ENCODE measurements at regions not wholly inside any gene's neighbourhood (a gene's known extent, or its start where the extent isn't known, plus 50 kb on each side); places are given as distances from the start of the nearest gene placed in this dataset.

GRCh38 chr2:35082072-35082471 lies 1273.5 kb upstream of the CRIM1 start:
- DNase-seq: no peak

DNA sequence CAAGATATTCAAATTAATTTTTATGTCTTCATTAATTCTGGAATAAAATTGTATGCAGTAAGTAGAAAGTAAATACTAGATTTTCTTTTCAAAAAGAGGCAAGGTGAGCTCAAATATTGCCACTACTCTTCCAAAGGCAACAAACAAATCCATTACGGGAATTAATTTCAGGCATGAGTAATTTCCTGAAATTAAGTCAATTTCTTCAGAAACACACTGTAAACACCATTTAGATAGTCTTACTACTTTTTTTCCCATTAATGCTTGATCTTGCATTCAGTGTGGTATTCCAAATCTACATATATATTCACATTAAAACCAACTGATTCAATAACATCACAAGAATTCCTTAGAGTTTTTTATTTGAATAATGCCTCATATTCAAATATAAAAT lies 1274.0 kb upstream of the CRIM1 start:
- DNase-seq: no peak

- DNase-seq: no peak
Observed at GRCh38 chr2:35081001-35081621, 1274.5 kb upstream of the CRIM1 start.

DNA sequence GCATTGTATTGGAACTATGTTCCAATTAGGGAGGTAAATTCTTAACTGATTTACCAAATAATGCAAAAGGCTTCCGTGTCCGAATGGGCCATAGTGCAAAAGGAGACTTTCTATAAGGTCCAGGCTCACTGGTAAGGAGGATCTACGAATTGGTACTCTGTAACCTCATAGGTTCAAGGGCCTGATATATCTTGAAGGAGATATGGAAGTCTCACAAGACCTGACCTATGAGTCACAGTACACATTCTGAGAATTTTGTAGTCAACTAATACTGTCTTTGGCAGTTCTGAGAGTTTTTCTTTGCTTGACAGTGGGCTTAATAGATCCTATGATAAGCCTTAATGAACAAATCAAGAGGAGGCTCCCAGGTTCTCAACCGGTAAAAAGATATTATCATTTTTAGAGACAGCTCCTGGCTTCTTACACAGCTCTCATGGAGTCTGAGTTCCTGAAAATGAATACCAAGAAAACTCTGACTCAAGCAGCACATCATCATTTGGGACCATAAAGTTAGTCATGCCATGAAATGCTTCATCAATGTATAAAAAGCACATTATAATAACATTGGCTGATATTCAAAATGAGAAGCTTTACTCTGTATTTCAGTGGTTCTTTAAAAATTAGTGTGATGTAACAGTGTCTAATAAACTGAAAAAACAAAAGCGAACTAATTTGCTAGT lies 1275.2 kb upstream of the CRIM1 start:
- no peak for DNase-seq

DNA sequence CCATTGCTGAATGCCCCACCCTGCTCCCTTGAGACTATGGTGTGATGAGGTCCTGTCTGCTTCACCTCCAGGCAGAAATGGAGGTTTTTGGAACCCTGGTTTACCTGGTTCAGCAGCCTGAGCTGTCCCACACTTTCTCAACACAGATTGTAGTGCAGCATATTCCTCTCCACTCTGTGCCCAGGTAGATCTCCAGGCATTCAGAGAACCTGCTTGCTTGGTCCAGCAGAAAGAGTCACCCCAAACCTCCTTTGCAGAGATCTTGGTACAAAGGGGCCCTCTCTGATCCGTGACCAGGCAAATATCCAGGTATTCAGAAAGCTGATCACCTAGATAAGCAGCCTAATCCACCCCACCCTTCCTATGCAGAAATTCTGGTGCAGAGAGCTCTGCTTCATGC lies 1288.2 kb upstream of the CRIM1 start:
- no peak for DNase-seq

GRCh38 chr2:35063836-35064235 lies 1291.7 kb upstream of the CRIM1 start:
- no peak for DNase-seq

DNA sequence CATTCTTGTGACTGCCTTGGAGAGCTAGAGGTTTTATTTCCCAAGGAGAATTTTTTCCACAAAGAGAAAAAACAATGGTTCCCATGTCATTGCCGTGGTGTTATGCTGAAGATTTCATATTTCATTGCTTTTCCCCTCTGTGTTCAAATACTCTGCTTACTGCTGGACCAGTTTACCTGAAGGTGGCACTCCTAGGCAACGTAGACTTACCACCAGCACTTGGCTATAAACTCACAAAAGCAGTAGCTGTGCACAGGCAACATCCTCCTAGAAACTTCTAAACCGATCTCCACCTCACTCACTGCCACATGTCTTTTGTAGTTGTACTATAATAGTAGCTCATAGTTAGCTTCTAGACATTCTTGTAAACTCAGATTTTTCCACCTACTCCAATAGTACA lies 1319.7 kb upstream of the CRIM1 start:
- DNase-seq: no peak

GRCh38 chr2:35033748-35034147 lies 1321.8 kb upstream of the CRIM1 start:
- no peak for DNase-seq

- no peak for DNase-seq
Observed at GRCh38 chr2:35023545-35023944, 1332.0 kb upstream of the CRIM1 start.

DNA sequence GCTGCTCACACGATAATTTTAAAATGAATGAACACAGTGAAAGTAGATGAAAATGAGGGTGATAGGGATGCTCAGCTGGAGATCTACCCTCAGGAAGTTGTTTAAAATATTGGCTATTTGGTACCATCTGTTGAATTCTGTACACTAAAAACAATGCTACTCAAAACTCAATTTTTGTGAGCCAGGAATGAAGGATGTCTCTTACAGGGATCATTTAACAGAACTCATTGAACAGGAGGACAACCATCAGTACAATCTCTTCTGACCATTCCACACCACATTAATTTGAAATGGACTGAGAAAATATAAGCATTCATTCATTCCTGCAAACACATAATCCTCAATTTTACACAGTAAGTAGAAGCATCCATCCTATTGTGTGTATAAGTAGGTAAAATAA lies 1355.1 kb upstream of the CRIM1 start:
- no peak for DNase-seq

- DNase-seq: no peak
Observed at GRCh38 chr2:34998741-34999140, 1356.8 kb upstream of the CRIM1 start.

- DNase-seq: no peak
Observed at GRCh38 chr2:34997779-34998178, 1357.8 kb upstream of the CRIM1 start.

DNA sequence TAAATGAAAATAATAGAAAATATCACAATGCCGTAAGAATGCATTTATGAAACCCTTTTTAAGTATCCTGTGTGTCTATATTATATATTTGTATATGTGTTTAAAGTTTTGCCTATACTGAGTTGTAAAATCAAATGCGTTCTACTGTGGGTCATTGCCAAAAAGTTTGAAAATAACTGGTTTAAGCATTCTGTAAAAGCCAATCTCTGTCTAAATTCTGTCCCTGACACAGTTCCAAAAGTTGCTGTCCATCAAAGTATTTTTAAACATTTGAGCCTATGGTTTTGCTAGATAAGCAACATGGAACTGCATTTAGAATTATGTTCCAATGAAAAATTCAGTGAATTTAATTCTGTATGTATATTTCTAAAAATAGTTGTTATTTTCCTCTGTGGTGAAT lies 1360.4 kb upstream of the CRIM1 start:
- DNase-seq: no peak

DNA sequence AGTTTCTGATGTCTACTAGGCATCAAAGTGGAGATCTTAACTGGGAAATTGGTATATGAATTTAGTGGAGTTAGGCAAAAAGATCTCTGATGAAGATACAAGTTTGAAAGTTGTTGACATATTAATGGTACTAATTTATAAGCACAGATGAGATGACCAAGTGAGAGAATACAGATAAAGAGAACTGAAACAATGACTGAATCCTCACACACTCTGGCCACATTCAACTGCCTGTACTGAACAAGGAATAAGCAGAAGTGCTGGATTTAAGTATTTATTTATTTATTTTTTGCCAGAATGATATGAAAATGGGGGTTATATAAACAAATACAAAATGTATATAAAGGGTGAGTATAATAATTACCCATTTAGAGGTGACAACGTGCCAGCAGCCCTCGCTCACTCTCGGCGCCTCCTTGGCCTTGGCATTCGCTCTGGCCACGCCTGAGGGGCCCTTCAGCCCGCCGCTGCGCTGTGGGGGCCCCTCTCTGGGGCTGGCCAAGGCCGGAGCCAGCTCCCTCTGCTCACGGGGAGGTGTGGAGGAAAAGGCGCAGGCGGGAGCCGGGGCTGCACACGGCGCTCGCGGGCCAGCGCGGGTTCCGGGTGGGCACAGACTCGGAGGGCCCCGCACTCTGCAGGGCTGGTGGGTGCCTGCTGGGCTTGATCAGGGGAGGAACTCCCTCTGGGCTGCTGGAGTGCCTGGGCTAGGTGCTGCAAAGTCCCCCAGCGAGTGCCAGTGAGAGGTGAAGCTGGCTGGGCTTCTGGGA lies 1363.9 kb upstream of the CRIM1 start:
- no peak for DNase-seq

GRCh38 chr2:34985474-34985873 lies 1370.1 kb upstream of the CRIM1 start:
- no peak for DNase-seq

DNA sequence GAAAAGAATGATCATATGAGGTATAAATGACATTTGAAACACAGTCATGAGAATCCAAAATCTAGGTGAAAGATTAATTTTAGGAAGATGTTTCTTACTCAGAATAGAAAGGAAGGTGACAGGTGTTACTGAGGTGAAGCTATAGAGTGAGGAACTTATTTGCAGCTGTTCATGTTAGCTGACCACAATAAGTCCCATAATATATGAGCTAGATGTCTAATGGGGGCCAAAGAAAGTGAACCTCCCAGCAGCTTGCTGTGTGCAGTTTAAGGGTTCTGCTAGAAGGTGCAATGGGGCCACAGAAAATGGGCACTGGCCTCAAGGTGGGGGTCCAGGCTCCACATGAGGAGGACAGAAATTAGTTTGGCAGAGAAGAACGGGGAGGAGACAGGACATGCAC lies 1374.9 kb upstream of the CRIM1 start:
- DNase-seq: no peak

- no peak for DNase-seq
Observed at GRCh38 chr2:34979148-34979547, 1376.4 kb upstream of the CRIM1 start.

DNA sequence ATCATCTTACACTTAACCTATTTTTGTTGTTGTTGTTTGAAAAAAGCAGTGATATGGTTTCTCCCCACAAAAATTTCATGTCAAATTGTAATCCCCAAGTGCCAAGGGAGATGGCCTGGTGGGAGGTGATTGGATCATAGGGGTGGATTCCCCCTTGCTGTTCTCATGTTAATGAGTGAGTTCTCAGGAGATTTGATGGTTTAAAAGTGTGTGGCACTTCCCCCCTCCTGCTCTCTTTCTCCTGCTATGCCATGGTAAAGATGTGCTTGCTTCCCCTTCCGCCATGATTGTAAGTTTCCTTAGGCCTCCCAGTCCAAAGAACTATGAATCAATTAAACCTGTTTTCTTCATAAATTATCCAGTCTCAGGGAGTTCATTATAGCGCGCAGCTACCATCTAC lies 1362.7 kb upstream of the FAM98A start:
- no peak for DNase-seq

- DNase-seq: no peak
Observed at GRCh38 chr2:34954758-34955157, 1355.7 kb upstream of the FAM98A start.

GRCh38 chr2:34950797-34951196 lies 1351.7 kb upstream of the FAM98A start:
- no peak for DNase-seq

GRCh38 chr2:34949316-34949715 lies 1350.2 kb upstream of the FAM98A start:
- no peak for DNase-seq

GRCh38 chr2:34936089-34936488 lies 1337.0 kb upstream of the FAM98A start:
- no peak for DNase-seq

- DNase-seq: no peak
Observed at GRCh38 chr2:34912084-34912483, 1313.0 kb upstream of the FAM98A start.

GRCh38 chr2:34909992-34910705 lies 1311.0 kb upstream of the FAM98A start:
- DNase-seq: no peak

Data from effector CD4-positive, alpha-beta T cell (primary cell).